RWPE2 (cell line): ENCODE measurements at regions not wholly inside any gene's neighbourhood (a gene's known extent, or its start where the extent isn't known, plus 50 kb on each side); places are given as distances from the start of the nearest gene placed in this dataset.

Source experiments
- ATAC-seq: fragments of 200-7000 bp; cut with Tn5 transposase; 3 replicates; pipeline ENCODE4 v1.9.1; 2021; ENCODE audit warnings: low read depth
- DNase-seq: peaks from one replicate; pipeline ENCODE4 v3.0.0-alpha.2; 2020; ENCODE audit warnings: low spot score
- H3K27ac ChIP-seq: fragments of 450-650 bp; 2 replicates; pipeline ENCODE4 v1.5.1; 2017; ENCODE audit warnings: mild to moderate bottlenecking; ENCODE audit not compliant: poor library complexity, severe bottlenecking
- H3K27me3 ChIP-seq: fragments of 250-450 bp; sonication (Bioruptor Pico); 2 replicates; pipeline ENCODE4 v1.5.1; 2021; ENCODE audit warnings: mild to moderate bottlenecking, moderate library complexity; ENCODE audit not compliant: insufficient read depth, poor library complexity, severe bottlenecking
- H3K36me3 ChIP-seq: fragments of 250-450 bp; sonication (Bioruptor Pico); 2 replicates; pipeline ENCODE4 v1.5.1; 2020; ENCODE audit warnings: low read depth, mild to moderate bottlenecking, moderate library complexity
- H3K4me1 ChIP-seq: fragments of 250-450 bp; sonication (Bioruptor Pico); 2 replicates; pipeline ENCODE4 v1.5.1; 2021; ENCODE audit warnings: mild to moderate bottlenecking, moderate library complexity; ENCODE audit not compliant: insufficient read depth, poor library complexity, severe bottlenecking
- H3K4me3 ChIP-seq: fragments of 250-450 bp; sonication (Bioruptor Pico); 2 replicates; pipeline ENCODE4 v1.5.1; 2021; ENCODE audit warnings: mild to moderate bottlenecking, moderate library complexity; ENCODE audit not compliant: severe bottlenecking
- H3K9me3 ChIP-seq: fragments of 250-450 bp; sonication (Bioruptor Pico); 2 replicates; pipeline ENCODE4 v1.5.1; 2021; ENCODE audit warnings: mild to moderate bottlenecking, moderate library complexity; ENCODE audit not compliant: severe bottlenecking
- TF ChIP-seq, protein P1 (sequence below): fragments of 450-650 bp; IDR thresholded peaks from one replicate; pipeline ENCODE4 v1.5.1; 2017; ENCODE audit warnings: mild to moderate bottlenecking, moderate library complexity; ENCODE audit not compliant: poor library complexity, severe bottlenecking

DNA sequence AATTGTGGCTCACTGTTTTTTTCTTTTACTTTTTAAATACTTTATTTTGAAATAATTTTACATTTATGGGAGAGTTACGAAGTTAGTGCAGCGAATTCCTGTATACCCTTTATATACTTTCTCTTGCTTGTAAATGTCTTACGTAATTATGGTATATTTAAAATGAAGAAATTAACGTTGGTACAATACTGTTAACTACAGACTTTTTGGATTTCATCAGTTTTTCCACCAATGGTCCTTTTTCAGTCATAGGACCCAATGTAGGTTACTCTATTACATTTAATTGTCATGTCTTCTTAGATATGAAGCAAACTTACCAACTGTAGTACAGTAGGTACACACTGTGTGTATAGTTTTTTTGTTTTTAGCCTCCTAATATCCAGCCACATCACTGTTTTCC, 76.3 kb downstream of the BOLA3 start:
- no peak for ATAC-seq
- Histone ChIP-seq H3K27me3 (no peaks in the 10 kb centered on the region), H3K4me1 (no peaks in the 10 kb centered on the region), H3K36me3 (peaks cover 25% of the 10 kb centered on the region), H3K27ac (no peak overlapping the region), H3K4me3 (no peak overlapping the region), H3K9me3 (peaks cover 4% of the 10 kb centered on the region)
- DNase-seq: no peak
- TF ChIP-seq, protein P1, sequence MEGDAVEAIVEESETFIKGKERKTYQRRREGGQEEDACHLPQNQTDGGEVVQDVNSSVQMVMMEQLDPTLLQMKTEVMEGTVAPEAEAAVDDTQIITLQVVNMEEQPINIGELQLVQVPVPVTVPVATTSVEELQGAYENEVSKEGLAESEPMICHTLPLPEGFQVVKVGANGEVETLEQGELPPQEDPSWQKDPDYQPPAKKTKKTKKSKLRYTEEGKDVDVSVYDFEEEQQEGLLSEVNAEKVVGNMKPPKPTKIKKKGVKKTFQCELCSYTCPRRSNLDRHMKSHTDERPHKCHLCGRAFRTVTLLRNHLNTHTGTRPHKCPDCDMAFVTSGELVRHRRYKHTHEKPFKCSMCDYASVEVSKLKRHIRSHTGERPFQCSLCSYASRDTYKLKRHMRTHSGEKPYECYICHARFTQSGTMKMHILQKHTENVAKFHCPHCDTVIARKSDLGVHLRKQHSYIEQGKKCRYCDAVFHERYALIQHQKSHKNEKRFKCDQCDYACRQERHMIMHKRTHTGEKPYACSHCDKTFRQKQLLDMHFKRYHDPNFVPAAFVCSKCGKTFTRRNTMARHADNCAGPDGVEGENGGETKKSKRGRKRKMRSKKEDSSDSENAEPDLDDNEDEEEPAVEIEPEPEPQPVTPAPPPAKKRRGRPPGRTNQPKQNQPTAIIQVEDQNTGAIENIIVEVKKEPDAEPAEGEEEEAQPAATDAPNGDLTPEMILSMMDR: no peak

DNA sequence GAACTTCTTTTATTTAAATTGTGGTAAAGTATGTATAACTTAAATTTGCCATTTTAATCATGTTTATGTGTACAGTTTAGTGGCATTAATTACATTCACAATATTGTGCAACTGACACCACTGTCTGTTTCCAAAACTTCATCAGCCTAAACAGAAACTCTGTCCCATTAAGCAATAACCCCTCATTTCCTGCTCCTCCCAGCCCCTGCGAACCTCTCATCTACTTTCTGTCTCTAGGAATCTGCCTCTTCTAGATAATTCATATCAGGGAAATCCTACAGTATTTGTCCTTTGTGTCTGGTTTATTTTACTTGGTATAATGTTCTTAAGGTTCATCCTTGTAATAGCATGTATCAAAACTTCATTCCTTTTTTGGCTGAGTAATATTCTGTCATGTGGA, 75.1 kb downstream of the BOLA3 start:
- ATAC-seq (no peak), DNase-seq (no peak)
- no peaks in the 10 kb centered on the region for H3K4me1 ChIP-seq

GRCh38 chr2:74074487-74074886, 73.2 kb downstream of the BOLA3 start:
- TF ChIP-seq, protein P1: no peak
- Histone ChIP-seq H3K4me1 (no peaks in the 10 kb centered on the region), H3K27me3 (no peaks in the 10 kb centered on the region), H3K36me3 (peaks cover 34% of the 10 kb centered on the region), H3K27ac (no peak overlapping the region), H3K4me3 (no peak overlapping the region), H3K9me3 (peaks cover 2% of the 10 kb centered on the region)
- DNase-seq (no peak), ATAC-seq (no peak)

More for the DNA sequence above, 75.1 kb downstream of the BOLA3 start:
- peaks cover 25% of the 10 kb centered on the region for H3K36me3 ChIP-seq
- H3K27me3 ChIP-seq: no peaks in the 10 kb centered on the region
- peaks cover 4% of the 10 kb centered on the region for H3K9me3 ChIP-seq
- no peak overlapping the region for H3K27ac ChIP-seq
- TF ChIP-seq, protein P1: no peak
- H3K4me3 ChIP-seq: no peak overlapping the region

DNA sequence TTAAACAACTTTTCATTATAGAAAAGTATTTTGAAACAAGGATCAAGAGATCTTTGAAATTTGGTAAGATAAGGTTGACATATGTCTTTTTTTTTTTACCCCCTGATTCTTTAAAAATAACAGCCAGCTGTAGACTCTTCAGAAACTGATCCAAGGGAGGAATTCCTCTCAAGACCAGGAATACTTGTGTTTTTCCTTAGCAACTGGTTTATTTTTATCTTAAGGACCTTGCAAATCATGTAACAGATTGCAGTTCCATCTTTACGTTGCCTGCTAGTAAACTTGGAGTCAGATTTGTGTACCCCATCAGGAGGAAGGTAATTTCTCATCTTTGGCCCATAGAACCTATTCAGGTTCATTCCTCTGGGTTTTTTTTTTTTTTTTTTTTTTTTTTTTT, 71.6 kb downstream of the BOLA3 start:
- DNase-seq (no peak), ATAC-seq (no peak)
- Histone ChIP-seq H3K27me3 (no peaks in the 10 kb centered on the region), H3K4me1 (no peaks in the 10 kb centered on the region), H3K27ac (no peak overlapping the region), H3K9me3 (no peaks in the 10 kb centered on the region), H3K4me3 (no peak overlapping the region), H3K36me3 (peaks cover 27% of the 10 kb centered on the region)
- TF ChIP-seq, protein P1: no peak

DNA sequence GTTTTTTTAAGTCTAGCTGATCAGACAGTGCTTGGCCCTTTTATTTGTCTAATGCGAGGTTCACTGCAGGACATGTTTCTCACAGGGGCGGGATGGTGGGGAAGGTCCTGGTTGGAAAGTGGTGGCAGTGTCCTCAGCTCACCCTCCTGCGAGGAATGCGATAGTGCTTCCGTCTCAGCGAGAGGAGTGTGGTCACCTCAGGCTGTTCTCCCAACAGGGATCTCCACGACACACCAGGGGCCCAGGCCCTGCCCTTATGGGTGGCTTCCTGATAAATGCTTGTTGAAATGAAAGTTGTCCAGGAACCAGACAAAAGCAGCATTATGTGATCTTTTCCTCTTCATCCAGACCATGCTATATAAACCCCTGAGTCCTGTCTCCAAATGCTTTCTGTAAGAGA, 70.1 kb downstream of the BOLA3 start:
- DNase-seq: no peak
- H3K27me3 ChIP-seq: no peaks in the 10 kb centered on the region
- TF ChIP-seq, protein P1: no peak
- H3K27ac ChIP-seq: no peak overlapping the region
- H3K36me3 ChIP-seq: peaks cover 27% of the 10 kb centered on the region
- H3K4me3 ChIP-seq: no peak overlapping the region
- H3K9me3 ChIP-seq: no peaks in the 10 kb centered on the region
- ATAC-seq: no peak
- H3K4me1 ChIP-seq: no peaks in the 10 kb centered on the region
